ENCODE measurements at regions not wholly inside any gene's neighbourhood (a gene's known extent, or its start where the extent isn't known, plus 50 kb on each side); places are given as distances from the start of the nearest gene placed in this dataset.
"Not testable (repeated sequence)": the region's sequence is repeated elsewhere in the genome, so short reads cannot be mapped to it uniquely, and the experiment has no call there.

DNA sequence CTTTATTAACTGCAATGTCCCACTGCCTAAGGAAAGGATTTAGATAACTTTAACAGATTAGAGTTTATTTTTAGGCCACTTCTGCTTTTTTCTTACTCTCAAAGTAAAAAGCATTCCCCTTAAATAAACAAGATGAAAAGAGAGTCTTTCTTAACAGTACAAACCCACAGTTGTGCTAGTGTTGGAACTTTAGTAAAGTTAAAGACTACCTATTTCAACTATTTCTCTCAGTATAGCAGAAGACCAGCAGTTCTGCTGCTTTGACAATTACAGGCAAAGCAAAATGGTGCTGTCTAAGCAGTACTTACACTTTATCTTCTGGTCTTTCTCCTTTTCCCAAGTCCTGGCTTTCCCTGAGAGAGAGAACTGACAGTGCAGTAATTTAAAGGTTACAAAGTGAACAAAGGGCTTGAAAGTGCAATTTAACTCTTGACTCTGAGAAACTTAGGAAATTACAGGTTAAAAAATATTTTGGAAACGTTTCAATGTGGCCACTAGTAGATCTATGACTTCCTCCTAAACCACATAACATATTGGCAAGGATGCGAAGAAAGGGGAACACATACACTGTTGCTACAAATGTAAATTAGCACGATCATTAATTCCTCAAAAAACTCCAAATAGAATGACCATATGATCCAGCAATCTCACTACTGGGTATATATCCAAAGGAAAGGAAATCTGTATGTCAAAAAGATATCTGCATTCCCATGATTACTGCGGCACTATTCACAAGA lies 135.4 kb upstream of the POGK start:
- no peak for DNase-seq

DNA sequence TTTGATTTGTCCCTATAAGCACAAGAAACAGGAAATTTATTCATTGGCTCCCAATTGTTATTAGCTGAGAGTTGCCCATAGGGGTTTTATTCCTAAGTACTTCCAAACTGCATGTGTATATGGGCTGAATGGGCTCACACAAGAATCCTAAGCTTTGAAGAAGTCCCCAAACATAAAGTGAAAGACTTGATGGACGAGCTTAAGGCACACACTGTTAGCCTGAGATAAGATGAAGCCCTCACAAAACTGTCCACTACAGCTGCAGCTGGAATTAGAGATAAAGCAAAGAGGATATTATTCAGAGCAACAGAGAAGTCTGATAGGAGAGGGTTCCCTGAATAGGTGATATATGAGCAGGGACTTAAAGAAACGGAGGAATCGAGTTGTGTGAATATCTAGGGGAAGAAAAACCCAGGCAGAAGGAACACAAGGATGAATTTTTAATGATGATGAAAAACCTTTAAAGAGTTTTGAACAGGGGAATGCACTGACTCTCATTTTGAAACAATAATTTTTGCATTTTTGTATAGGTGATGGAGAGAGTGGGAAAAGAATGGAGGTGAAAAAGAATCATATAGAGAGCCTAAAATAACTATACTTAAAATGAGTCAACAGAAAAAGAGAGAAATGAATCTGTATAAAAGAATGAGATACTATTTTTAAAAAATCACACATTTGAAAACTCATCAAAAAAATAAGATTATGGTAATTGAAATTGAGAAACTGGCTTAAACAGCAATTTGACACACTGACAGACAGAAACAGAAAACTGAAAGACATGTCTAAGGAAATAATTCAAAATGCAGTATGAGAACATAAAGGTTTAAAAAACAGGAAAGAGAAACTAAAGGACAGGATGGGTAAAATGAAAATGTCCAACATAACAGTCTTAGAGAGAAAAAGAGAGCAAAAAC lies 133.6 kb upstream of the POGK start:
- DNase-seq, result no peak

DNA sequence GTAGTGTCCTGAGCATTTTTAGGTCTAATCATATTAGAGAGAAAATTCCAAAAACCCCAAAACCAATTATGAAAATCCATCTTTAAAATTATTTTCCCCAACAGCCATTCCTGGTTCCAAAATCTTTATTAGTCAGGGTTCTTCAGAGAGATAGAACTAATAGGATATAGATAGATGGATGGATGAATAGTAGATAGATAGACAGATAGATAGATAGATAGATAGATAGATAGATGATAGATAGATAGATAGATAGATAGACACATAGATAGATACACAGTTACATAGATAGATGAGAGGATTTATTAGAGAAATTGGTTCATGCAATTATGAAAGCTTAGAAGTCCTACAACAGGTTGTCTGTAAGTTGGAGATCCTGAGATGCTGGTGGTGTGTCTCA lies 122.7 kb upstream of the POGK start:
- no peak for DNase-seq

DNA sequence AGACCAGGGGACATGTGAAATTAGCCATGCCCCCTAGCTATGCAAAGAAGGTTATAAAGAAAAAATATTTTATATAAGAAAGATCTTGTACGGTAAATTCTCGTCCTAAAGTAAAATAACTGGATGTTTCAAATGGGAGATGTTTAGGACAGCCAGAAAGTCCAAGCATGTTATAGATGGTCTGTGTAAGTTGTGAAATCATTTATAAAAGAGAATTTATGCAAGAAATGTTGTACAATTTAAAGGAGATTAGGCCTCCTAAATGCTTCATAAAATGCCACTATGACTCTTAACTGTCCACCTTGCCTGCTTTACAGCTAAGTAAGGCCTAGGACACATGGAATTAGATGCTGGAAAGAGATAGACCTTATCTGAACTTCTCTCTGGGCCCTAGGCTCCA lies 118.1 kb upstream of the POGK start:
- no peak for DNase-seq

DNA sequence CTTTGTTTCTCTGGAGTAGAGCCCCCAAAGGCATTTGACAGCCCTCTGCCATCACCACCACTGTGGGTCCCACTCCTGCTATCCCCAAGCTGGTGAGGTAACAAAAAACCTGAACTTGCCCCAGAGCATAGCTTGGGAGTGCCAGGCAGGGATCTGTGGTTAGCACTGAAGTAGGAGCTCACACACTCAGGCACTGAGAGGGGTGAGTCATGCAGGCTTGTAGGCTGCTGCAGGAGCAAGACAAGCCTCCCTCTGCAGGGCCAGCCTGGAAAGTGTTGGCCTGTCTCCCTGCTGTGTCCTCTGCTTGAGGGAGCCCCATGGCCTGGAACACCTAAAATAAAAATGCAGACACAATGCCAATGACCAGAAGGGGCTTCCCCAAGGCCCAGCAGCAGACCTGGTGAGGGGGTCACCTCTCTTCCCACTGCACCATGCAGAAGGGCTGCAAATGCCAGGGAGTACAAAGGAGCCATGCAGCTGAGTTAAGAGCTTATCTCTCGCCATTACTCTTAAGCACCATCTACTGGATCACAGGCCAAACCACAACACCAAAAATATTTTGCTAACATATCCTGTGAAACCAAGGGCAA lies 108.9 kb upstream of the POGK start:
- DNase-seq, result no peak

DNA sequence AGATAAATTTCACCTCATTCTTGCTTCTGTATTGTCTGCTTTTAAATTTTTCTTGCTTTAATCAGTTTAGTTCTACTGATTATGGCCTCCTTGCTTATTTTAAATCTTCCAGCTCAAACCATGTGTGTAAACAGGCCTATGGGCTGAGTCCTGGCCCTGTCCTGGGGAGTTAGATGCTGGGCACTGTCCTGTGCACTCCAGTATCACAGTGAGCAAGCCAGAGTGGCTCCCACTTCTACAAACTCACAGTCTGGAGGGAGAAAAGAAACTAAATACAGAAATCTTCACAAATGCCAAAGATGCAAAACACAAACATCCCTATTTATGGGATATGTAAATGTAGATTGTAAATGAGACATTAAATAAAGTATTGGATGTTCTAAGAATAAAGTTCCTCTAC lies 101.1 kb upstream of the POGK start:
- no peak for DNase-seq

DNA sequence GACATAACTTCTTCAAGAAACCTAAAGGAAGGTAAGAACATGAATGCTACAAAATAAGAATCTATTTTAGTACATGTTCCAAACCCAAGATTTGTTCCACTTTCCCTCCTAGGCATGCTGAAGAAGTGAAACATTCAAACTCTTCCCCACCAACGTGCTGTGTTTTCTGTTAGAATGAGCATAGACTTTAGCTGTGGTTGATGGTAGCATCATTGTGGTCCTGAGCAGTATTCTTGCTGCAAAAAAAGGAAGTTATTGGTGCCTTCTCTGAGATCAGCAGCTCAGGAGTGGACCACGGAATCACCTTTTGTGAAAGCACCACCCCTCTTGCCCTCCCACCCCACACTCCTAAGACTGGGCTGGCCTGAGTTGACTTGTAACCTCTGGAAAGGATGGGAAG lies 100.4 kb upstream of the POGK start:
- no peak for DNase-seq

DNA sequence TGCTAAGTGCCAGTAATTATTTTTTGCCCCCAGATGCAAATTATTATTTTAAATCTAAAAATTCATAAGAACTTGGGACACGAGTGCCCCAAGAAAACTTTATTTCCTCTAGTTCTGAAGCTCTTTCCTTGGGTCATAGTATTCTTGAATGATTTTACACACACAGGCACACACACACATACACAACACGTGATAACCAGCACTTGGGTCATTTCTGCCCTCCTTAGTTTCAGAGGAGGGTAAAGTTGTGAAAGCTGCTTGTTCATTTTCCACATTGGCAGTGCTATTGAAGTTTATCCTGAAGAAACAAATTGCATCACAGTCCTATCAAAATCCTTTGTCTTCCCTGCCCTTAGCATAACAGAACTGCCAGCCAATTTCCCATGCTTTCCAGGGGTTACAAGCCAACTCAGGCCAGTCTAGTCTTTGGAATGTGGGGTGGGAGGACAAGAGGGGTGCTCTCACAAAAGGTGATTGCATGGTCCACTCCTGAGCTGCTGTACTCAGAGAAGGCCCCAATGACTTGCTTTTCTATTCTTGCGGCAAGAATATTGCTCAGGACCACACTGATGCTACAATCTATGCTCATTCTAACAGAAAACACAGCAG lies 98.5 kb upstream of the POGK start:
- no peak for DNase-seq

DNA sequence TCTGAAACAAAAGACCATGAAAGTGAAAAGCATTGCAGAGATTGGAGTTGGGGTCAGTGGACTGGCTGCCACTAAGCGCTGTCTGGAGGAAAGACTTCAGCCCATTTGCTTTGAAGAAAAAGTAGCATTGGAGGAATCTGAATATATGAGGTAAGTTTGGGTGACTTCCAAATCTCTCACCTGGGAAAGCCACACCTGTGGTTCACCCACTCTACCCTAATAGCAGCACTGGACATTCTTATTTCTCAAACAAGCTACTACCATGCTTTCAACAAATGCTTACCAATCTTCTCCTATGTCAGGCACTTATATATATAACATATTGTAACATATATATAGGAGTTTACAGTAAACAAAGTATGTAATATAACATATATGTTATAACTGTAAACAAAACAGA lies 76.0 kb upstream of the POGK start:
- DNase-seq, result no peak

DNA sequence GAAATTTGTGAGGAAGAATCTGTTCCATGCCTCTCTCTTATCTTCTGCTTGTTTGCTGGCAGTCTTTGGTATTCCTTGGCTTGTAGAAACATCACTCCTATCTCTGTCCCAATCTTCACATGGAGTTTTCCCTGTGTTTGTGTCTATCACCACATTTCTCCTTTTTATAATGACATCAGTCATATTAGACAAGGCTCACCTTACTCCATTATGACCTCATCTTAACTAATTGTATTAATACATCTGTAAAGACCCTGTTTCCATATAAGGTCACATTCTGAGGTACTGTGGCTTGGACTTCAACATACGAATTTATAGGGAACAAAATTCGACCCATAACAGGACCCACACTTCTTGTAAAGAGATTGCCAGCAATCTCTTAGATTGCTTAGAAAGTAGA lies 72.3 kb upstream of the POGK start:
- no peak for DNase-seq

DNA sequence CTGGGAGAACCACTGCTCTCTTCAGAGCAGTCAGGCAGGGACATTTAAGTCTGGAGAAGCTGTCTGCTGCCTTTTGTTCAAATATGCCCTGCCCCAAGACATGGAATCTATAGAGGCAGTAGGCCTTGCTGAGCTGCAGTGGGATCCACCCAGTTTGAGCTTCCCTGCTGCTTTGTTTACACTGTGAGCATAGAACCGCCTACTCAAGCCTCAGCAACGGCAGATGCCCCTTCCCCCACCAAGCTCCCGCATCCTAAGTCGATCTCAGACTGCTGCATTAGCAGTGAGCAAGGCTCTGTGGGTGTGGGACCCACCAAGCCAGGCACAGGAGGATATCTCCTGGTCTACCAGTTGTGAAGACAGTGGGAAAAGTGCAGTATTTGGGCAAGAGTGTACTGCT lies 54.6 kb upstream of the POGK start:
- DNase-seq, result not testable (repeated sequence)

DNA sequence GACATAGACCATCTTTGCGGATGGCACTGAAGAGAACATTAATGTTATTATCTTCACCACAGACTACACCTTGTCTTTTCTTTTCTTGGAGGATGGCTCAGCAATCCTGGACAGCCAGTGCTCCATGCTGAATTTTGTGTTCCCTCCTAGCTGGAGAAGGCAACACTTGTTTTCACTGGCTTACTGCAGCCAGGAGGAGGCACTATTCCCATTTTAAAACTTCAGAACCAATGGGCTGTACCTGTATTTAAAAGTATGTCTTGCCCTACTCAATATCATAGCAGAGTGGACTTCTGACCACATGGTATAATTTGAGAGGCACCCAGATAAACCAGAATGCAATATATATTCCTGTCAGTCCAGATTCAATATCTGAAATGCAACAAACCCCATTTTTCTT lies 53.3 kb upstream of the POGK start:
- no peak for DNase-seq

DNA sequence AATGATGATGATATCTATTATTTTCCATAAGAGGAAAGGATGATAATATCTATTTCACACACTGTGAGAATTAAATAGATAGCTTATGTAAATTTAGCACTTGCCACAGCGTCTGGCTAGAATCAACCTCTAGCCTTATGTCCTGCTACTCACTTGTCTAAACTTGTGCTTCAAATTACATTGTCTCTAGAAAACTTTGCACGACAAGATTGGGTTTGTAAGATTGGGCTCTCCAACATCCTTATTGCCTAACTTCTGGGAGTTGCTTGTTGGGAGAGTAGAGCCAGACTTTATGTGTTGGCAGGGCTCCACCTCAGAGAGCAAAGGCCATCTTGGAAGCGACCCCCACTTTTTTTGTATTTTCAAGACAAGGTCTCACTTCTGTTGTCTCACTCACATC lies 50.0 kb upstream of the POGK start:
- DNase-seq, result no peak

Measured in NCI-H510A (cell line).